Coronary artery (tissue), 2 donors: ENCODE measurements at regions not wholly inside any gene's neighbourhood (a gene's known extent, or its start where the extent isn't known, plus 50 kb on each side); places are given as distances from the start of the nearest gene placed in this dataset.
A peak's percentile ranks its signal among the peaks of the same experiment; 100 is the strongest.

ENCODE experiments used
- DNase-seq: peaks from one replicate; pipeline ENCODE4 v3.0.0-alpha.2; 2017; ENCODE audit warnings: low spot score
- H3K27ac ChIP-seq, 2 donors: fragments of 200-600 bp; sonication (generic); one replicate each; pipeline ENCODE4 v1.5.1; 2016 to 2019
- H3K4me3 ChIP-seq: fragments of 200-600 bp; sonication (generic); 2 replicates; pipeline ENCODE4 v1.5.1; 2016; ENCODE audit warnings: mild to moderate bottlenecking, moderate library complexity
- TF ChIP-seq, protein P1 (sequence below): fragments of 200-600 bp; sonication (generic); IDR thresholded peaks from one replicate; pipeline ENCODE4 v1.5.1; 2019; ENCODE audit warnings: antibody characterized with exemption

DNA sequence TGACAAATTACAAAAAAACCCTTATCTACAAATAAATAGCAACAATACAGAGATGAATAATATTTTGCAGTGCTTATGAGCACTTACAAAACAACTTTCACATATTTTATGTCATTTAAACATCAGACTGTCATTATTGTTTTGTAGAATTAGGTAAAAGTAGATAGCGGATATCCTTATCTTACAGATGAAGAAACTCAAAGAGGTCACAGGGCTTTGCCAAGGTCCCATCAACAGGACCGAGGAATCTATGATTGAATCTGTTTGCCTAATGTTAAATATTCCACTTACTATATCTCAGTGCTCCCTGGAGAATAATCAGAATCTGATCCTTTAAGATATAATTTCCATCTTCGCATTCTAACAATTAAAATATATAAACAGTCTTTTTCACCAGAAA lies 119.0 kb downstream of the GASK1B start:
- H3K4me3 ChIP-seq = no peak overlapping the region
- no peak for DNase-seq
- TF ChIP-seq, protein P1, sequence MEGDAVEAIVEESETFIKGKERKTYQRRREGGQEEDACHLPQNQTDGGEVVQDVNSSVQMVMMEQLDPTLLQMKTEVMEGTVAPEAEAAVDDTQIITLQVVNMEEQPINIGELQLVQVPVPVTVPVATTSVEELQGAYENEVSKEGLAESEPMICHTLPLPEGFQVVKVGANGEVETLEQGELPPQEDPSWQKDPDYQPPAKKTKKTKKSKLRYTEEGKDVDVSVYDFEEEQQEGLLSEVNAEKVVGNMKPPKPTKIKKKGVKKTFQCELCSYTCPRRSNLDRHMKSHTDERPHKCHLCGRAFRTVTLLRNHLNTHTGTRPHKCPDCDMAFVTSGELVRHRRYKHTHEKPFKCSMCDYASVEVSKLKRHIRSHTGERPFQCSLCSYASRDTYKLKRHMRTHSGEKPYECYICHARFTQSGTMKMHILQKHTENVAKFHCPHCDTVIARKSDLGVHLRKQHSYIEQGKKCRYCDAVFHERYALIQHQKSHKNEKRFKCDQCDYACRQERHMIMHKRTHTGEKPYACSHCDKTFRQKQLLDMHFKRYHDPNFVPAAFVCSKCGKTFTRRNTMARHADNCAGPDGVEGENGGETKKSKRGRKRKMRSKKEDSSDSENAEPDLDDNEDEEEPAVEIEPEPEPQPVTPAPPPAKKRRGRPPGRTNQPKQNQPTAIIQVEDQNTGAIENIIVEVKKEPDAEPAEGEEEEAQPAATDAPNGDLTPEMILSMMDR = no peak
- no peak overlapping the region for H3K27ac ChIP-seq

- TF ChIP-seq, protein P1 = no peak
- no peak for DNase-seq
- Histone ChIP-seq H3K4me3 (no peak overlapping the region), H3K27ac (no peak overlapping the region)
Observed at GRCh38 chr4:158053086-158053485, 119.7 kb downstream of the GASK1B start.

DNA sequence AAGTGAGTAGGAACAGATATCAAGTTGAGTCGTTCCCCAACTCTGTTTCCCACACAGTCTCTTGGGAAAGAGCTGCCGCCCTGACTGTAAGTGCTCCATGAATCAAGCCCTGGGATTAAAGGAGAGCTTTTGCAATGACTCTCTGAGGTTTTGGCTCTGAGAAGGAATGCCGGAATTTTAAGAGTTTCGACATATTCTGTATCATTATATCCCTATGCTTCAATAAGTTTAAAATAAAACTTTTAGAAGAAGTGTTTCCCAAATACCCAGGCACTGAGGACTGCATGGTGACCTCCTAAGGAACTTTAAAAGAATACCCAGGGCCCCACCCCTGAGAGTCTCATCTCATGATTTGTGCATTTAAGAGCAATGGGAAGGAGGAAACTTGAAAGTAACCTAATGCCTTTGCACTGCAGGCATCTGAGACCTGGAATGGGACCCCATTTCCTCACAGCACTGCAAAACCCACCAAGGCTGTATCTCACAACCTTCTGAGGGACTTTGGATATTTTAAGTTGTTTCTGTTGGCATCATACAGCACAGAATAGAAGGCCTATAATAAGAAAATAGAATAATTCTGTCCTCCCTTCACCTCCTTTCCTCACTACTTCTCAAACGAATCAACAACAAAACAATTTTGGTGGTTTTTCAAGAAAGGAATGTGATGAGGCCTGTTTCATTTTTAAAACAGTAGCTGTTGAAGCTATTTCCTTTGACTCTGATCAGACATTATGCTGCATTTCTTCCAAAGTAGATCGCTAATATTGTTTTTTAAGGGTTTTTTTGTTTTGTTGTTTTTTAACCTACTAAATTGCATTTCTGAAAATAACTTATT lies 121.2 kb downstream of the GASK1B start:
- Histone ChIP-seq H3K4me3 (no peak overlapping the region), H3K27ac (peak overlapping the region; percentile 43 to 78)
- no peak for DNase-seq
- TF ChIP-seq, protein P1 = no peak

GRCh38 chr4:158050942-158051341 lies 121.9 kb downstream of the GASK1B start:
- Histone ChIP-seq H3K4me3 (no peak overlapping the region), H3K27ac (peak overlapping the region; percentile 43 to 78)
- TF ChIP-seq, protein P1 = no peak
- DNase-seq = no peak

GRCh38 chr4:158046345-158046744 lies 126.5 kb downstream of the GASK1B start:
- TF ChIP-seq, protein P1 = no peak
- no peak for DNase-seq
- H3K27ac ChIP-seq = no peak overlapping the region
- no peak overlapping the region for H3K4me3 ChIP-seq

DNA sequence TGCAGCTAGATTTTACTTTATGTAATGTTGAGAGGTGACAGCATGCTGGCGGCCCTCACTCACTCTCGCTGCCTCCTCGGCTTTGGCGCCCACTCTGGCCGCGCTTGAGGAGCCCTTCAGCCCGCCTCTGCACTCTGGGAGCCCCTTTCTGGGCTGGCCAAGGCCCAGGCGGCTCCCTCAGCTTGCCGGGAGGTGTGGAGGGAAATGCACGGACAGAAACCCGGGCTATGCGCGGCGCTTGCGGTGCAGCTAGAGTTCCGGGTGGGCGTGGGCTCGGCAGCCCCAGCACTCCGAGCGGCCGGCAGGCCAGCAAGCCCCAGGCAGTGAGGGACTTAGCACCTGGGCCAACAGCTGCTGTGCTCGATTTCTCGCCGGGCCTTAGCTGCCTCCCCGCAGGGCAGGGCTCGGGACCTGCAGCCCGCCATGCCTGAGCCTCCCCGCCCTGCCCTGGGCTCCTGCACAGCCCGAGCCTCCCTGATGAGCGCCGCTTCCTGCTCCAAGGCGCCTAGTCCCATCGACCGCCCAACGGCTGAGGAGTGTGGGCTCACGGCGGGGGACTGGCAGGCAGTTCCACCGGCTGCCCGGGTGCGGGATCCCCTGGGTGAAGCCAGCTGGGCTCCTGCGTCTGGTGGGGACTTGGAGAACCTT lies 128.7 kb downstream of the GASK1B start:
- no peak for DNase-seq
- H3K4me3 ChIP-seq = no peak overlapping the region
- TF ChIP-seq, protein P1 = no peak
- H3K27ac ChIP-seq = no peak overlapping the region
